HepG2 (cell line): ENCODE measurements at regions not wholly inside any gene's neighbourhood (a gene's known extent, or its start where the extent isn't known, plus 50 kb on each side); places are given as distances from the start of the nearest gene placed in this dataset.

ENCODE experiments used
- ATAC-seq: fragments of 200-7000 bp; cut with Tn5 transposase; 3 replicates; pipeline ENCODE4 v1.9.1; 2020; ENCODE audit warnings: mild to moderate bottlenecking, moderate library complexity
- BruUV-seq: library from RNA; stranded (reverse); fragments of 400-500 nt; replicated peaks from 2 replicates; lab custom pipeline; 2021; lab: Mats Ljungman, UMichigan
- CTCF ChIA-PET: fragments of 300-600 bp; formaldehyde crosslinking; extraction: SDS; loops from one replicate; lab custom pipeline; 2021; ENCODE audit warnings: low total read pairs, inconsistent platforms, low intra/inter-chr PET ratio; lab: Yijun Ruan, JAX
- POLR2A ChIA-PET: fragments of 350-600 bp; sonication (Branson Sonifier 250); formaldehyde crosslinking; loops from one replicate; lab custom pipeline; 2020; ENCODE audit warnings: antibody characterized with exemption, inconsistent platforms; lab: Yijun Ruan, JAX
- DNase-seq: peaks from one replicate; pipeline ENCODE4 v3.0.0-alpha.2; 2015; ENCODE audit warnings: low spot score
- FAIRE-seq: peaks from 3 replicates; lab custom pipeline; 2011; peaks lifted over from hg19 to GRCh38; lab: Jason Lieb, UNC
- H2AFZ ChIP-seq: one replicate; pipeline ENCODE4 v1.6.1; 2011; ENCODE audit warnings: low read length, inconsistent platforms
- H3K27ac ChIP-seq: fragments of 300-600 bp; 3 replicates; pipeline ENCODE4 v1.8.0; 2011; ENCODE audit warnings: mixed run types, mild to moderate bottlenecking, mixed read lengths, low read length, inconsistent platforms; ENCODE audit not compliant: insufficient read depth; ENCODE audit errors: extremely low read length
- H3K27me3 ChIP-seq, 2 experiments: fragments of 200-600 bp in 1 of 2; 2 replicates in 1 of 2; 3 replicates in 1 of 2; pipeline versions ENCODE4 v1.6.0 to v1.8.0; 2011; ENCODE audit warnings: low read length in 2 of 2, mild to moderate bottlenecking in 2 of 2, moderate library complexity in 2 of 2, inconsistent platforms in 1 of 2; ENCODE audit not compliant: insufficient read depth in 2 of 2, control insufficient read depth in 1 of 2
- H3K36me3 ChIP-seq, 2 experiments: fragments of 200-600 bp in 1 of 2; replicated peaks in 1 of 2; 2 replicates in 1 of 2; 3 replicates in 1 of 2; pipeline versions ENCODE4 v1.5.1 to v1.8.0; 2011; ENCODE audit warnings: low read length in 2 of 2, inconsistent platforms in 1 of 2; ENCODE audit not compliant: insufficient read depth in 2 of 2, control insufficient read depth in 1 of 2
- H3K4me1 ChIP-seq: 2 replicates; pipeline ENCODE4 v1.5.1; 2012; ENCODE audit warnings: low read length, inconsistent platforms; ENCODE audit not compliant: insufficient read depth
- H3K4me2 ChIP-seq: 2 replicates; pipeline ENCODE4 v1.6.0; 2011; ENCODE audit warnings: low read depth, low read length, inconsistent platforms
- H3K4me3 ChIP-seq, 3 experiments: fragments of 200-600 bp in 1 of 3; sonication (generic), shearing (Covaris generic) in 1 of 3; replicated peaks in 1 of 3; 2 replicates each; pipeline ENCODE4 v1.5.1; 2011 to 2016; ENCODE audit warnings: low read length in 3 of 3, inconsistent platforms in 2 of 3, low read depth in 2 of 3, mild to moderate bottlenecking in 2 of 3, control low read depth in 1 of 3, mixed read lengths in 1 of 3; ENCODE audit not compliant: insufficient read depth in 1 of 3
- H3K79me2 ChIP-seq: one replicate; pipeline ENCODE4 v1.6.1; 2011; ENCODE audit warnings: low read length, inconsistent platforms; ENCODE audit not compliant: insufficient read depth
- H3K9ac ChIP-seq: 2 replicates; pipeline ENCODE4 v1.6.0; 2011; ENCODE audit warnings: mild to moderate bottlenecking, low read depth, low read length, inconsistent platforms; ENCODE audit not compliant: insufficient read depth
- H3K9me3 ChIP-seq: 2 replicates; pipeline ENCODE4 v1.5.1; 2012; ENCODE audit warnings: mild to moderate bottlenecking, low read length
- H4K20me1 ChIP-seq: 2 replicates; pipeline ENCODE4 v1.6.0; 2011; ENCODE audit warnings: inconsistent platforms, mild to moderate bottlenecking, low read length, moderate library complexity; ENCODE audit not compliant: insufficient read depth
- DMAP1 ChIP-seq: IDR thresholded peaks from 2 replicates; pipeline ENCODE4 v1.6.1; 2016
- DNMT3B ChIP-seq: conservative IDR thresholded peaks from 2 replicates; pipeline ENCODE4 v1.6.1; 2016; ENCODE audit warnings: missing biosample characterization, control low read depth
- MAZ ChIP-seq, 2 experiments: sonication (generic) in 1 of 2; formaldehyde crosslinking in 1 of 2; IDR thresholded peaks; 2 replicates each; pipeline versions ENCODE4 v1.5.0 to v1.6.1; 2012 to 2020; ENCODE audit warnings: low read depth in 2 of 2, mild to moderate bottlenecking in 2 of 2, borderline replicate concordance in 1 of 2, improper control_type of control experiment in 1 of 2, low read length in 1 of 2, missing genetic modification reagents in 1 of 2, moderate library complexity in 1 of 2
- MEIS2 ChIP-seq: sonication (generic); formaldehyde crosslinking; IDR thresholded peaks from 2 replicates; pipeline ENCODE4 v1.9.0; 2021; ENCODE audit warnings: mild to moderate bottlenecking, missing genetic modification reagents
- NR2C2 ChIP-seq: sonication (generic); formaldehyde crosslinking; IDR thresholded peaks from 2 replicates; pipeline ENCODE4 v1.4.0; 2020; ENCODE audit warnings: missing genetic modification reagents, mild to moderate bottlenecking, moderate library complexity, borderline replicate concordance
- SATB2 ChIP-seq: sonication (generic); formaldehyde crosslinking; IDR thresholded peaks from 2 replicates; pipeline ENCODE4 v1.5.0; 2020; ENCODE audit warnings: missing genetic modification reagents
- SMC3 ChIP-seq: IDR thresholded peaks from 2 replicates; pipeline ENCODE4 v1.6.1; 2011; ENCODE audit warnings: low read length, improper control_type of control experiment
- TARDBP ChIP-seq: sonication (generic); formaldehyde crosslinking; IDR thresholded peaks from 2 replicates; pipeline ENCODE4 v1.8.0; 2022; ENCODE audit warnings: mild to moderate bottlenecking, missing genetic modification reagents
- ZNF138 ChIP-seq: sonication (generic); formaldehyde crosslinking; IDR thresholded peaks from 2 replicates; pipeline ENCODE4 v1.5.0; 2020; ENCODE audit warnings: mild to moderate bottlenecking, low read depth, missing genetic modification reagents
- ZNF207 ChIP-seq: fragments of 450-650 bp; IDR thresholded peaks from 2 replicates; pipeline ENCODE4 v1.6.1; 2016; ENCODE audit warnings: antibody characterized with exemption, borderline replicate concordance
- ZNF724P ChIP-seq: sonication (generic); formaldehyde crosslinking; IDR thresholded peaks from 2 replicates; pipeline ENCODE4 v1.8.0; 2022; ENCODE audit warnings: missing genetic modification reagents, borderline replicate concordance
- WGBS: methylation state at CpG from one replicate; pipeline ENCODE4 v1.1.6; 2017; ENCODE audit warnings: low lambda C conversion rate; 5-methylcytosine and 5-hydroxymethylcytosine counted together
- in situ Hi-C: cut with HindIII; loops from 2 replicates; pipeline ENCODE4 v1.10.0; 2017; ENCODE audit warnings: low pct_unique_long_range_greater_than_20kb; ENCODE audit not compliant: extremely low pct_ligation_motif_present
- intact Hi-C: fragments of 100-400 bp; cut with micrococcal nuclease; formaldehyde crosslinking; loops from one replicate; pipeline ENCODE4 v1.10.0; 2022; ENCODE audit not compliant: unreplicated experiment
- TF ChIP-seq, protein P1 (sequence below): sonication (generic); formaldehyde crosslinking; IDR thresholded peaks from 2 replicates; pipeline ENCODE4 v1.9.0; 2021; ENCODE audit warnings: missing genetic modification reagents, mild to moderate bottlenecking, borderline replicate concordance
- TF ChIP-seq, protein P2 (sequence below): sonication (generic); formaldehyde crosslinking; IDR thresholded peaks from one replicate; pipeline ENCODE4 v1.5.1; 2020; ENCODE audit warnings: mild to moderate bottlenecking, missing genetic modification reagents; ENCODE audit errors: not compliant biosample characterization

DNA sequence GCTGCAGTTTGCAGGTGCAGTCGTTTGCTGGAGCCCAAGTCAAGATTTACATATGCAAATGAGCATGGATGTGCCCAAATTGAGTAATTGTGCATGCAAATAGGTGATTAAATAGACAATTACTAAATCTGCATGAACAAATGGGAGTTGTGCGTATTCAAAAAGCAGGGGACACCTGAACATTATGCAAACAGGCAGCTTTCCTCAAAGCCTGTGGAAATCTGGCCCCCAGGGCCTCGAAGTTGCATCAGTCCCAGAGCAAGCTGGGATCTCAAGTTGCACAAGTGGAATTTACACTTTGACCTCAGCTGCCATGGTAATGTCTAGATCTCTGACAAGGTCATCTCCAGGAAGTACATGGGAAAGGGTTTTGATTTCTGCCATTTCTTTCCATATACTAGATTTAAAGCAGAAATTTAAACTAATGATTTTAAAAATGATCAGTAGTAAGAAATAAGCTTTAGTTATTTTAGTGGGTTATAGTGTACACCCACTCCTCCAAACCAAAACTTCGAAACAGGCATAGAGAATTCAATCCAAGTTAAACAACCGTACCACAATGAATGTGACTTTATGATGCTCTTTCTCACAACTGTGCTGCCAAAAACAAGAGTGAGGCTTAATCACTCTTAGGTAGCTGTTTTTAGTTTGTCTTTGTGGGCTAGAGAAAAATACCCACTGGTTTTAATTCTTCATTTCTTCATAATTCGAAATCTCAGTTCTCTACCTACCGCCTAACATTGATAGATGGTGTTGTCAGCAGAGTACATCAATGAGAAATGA lies 110.7 kb downstream of the RND3 start:
- Histone ChIP-seq H3K27me3 (no peaks in the 10 kb centered on the region), H2AFZ (no peak overlapping the region), H3K9ac (no peak overlapping the region), H4K20me1 (no peaks in the 10 kb centered on the region), H3K36me3 (no peaks in the 10 kb centered on the region), H3K79me2 (no peaks in the 10 kb centered on the region), H3K4me3 (no peak overlapping the region), H3K27ac (no peak overlapping the region), H3K4me2 (no peak overlapping the region), H3K4me1 (no peaks in the 10 kb centered on the region), H3K9me3 (peaks cover 88% of the 10 kb centered on the region)
- 27% methylated on average over 7 of the region's 7 CpGs for WGBS
- DNase-seq (peak; percentile 25), ATAC-seq (peak; percentile 45; the same call in 2 of the 3 replicates), FAIRE-seq (peak; percentile 26)
- intact Hi-C loops (no loop called here), in situ Hi-C loops (no loop called here)
- CTCF ChIA-PET: no interaction called here
- BruUV-seq: no TSS peak
- POLR2A ChIA-PET: no interaction called here
- no peak for TF ChIP-seq TARDBP
- TF ChIP-seq, protein P1, sequence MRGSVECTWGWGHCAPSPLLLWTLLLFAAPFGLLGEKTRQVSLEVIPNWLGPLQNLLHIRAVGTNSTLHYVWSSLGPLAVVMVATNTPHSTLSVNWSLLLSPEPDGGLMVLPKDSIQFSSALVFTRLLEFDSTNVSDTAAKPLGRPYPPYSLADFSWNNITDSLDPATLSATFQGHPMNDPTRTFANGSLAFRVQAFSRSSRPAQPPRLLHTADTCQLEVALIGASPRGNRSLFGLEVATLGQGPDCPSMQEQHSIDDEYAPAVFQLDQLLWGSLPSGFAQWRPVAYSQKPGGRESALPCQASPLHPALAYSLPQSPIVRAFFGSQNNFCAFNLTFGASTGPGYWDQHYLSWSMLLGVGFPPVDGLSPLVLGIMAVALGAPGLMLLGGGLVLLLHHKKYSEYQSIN (CRISPR knock-in tag): no peak
- TF ChIP-seq ZNF207: no peak
- TF ChIP-seq SMC3: 0 out of 2 replicates have a peak, but pooled peaks have one; percentile 5
- 0 out of 2 replicates have a peak, but pooled peaks have one; percentile 17 for TF ChIP-seq MAZ (IDR thresholded peaks at IDR 0.05; ENCODE audit: borderline replicate concordance, low read depth, low read length)
- no peak for TF ChIP-seq MAZ (CRISPR knock-in tag; IDR thresholded peaks at IDR 0.05; ENCODE audit: low read depth)
- no peak for TF ChIP-seq ZNF724P
- TF ChIP-seq, protein P2, sequence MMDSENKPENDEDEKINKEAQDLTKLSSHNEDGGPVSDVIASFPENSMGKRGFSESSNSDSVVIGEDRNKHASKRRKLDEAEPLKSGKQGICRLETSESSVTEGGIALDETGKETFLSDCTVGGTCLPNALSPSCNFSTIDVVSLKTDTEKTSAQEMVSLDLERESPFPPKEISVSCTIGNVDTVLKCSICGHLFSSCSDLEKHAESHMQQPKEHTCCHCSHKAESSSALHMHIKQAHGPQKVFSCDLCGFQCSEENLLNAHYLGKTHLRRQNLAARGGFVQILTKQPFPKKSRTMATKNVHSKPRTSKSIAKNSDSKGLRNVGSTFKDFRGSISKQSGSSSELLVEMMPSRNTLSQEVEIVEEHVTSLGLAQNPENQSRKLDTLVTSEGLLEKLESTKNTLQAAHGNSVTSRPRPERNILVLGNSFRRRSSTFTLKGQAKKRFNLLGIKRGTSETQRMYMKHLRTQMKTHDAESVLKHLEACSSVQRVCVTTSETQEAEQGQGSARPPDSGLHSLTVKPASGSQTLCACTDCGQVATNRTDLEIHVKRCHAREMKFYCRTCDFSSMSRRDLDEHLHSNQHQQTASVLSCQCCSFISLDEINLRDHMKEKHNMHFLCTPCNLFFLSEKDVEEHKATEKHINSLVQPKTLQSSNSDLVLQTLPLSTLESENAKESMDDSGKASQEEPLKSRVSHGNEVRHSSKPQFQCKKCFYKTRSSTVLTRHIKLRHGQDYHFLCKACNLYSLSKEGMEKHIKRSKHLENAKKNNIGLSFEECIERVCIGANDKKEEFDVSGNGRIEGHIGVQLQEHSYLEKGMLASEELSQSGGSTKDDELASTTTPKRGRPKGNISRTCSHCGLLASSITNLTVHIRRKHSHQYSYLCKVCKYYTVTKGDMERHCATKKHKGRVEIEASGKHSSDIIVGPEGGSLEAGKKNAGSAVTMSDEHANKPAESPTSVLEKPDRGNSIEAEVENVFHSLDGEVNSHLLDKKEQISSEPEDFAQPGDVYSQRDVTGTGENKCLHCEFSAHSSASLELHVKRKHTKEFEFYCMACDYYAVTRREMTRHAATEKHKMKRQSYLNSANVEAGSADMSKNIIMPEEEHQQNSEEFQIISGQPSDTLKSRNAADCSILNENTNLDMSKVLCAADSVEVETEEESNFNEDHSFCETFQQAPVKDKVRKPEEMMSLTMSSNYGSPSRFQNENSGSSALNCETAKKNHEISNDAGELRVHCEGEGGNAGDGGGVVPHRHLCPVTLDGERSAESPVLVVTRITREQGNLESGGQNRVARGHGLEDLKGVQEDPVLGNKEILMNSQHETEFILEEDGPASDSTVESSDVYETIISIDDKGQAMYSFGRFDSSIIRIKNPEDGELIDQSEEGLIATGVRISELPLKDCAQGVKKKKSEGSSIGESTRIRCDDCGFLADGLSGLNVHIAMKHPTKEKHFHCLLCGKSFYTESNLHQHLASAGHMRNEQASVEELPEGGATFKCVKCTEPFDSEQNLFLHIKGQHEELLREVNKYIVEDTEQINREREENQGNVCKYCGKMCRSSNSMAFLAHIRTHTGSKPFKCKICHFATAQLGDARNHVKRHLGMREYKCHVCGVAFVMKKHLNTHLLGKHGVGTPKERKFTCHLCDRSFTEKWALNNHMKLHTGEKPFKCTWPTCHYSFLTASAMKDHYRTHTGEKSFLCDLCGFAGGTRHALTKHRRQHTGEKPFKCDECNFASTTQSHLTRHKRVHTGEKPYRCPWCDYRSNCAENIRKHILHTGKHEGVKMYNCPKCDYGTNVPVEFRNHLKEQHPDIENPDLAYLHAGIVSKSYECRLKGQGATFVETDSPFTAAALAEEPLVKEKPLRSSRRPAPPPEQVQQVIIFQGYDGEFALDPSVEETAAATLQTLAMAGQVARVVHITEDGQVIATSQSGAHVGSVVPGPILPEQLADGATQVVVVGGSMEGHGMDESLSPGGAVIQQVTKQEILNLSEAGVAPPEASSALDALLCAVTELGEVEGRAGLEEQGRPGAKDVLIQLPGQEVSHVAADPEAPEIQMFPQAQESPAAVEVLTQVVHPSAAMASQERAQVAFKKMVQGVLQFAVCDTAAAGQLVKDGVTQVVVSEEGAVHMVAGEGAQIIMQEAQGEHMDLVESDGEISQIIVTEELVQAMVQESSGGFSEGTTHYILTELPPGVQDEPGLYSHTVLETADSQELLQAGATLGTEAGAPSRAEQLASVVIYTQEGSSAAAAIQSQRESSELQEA: no peak
- TF ChIP-seq DNMT3B (CRISPR knock-in tag): no peak
- no peak for TF ChIP-seq ZNF138
- TF ChIP-seq SATB2 (CRISPR knock-in tag): no peak
- TF ChIP-seq NR2C2: peak; percentile 83
- no peak for TF ChIP-seq MEIS2 (CRISPR knock-in tag)
- TF ChIP-seq DMAP1 (CRISPR knock-in tag): no peak
